ENCODE measurements at regions not wholly inside any gene's neighbourhood (a gene's known extent, or its start where the extent isn't known, plus 50 kb on each side); places are given as distances from the start of the nearest gene placed in this dataset.

DNA sequence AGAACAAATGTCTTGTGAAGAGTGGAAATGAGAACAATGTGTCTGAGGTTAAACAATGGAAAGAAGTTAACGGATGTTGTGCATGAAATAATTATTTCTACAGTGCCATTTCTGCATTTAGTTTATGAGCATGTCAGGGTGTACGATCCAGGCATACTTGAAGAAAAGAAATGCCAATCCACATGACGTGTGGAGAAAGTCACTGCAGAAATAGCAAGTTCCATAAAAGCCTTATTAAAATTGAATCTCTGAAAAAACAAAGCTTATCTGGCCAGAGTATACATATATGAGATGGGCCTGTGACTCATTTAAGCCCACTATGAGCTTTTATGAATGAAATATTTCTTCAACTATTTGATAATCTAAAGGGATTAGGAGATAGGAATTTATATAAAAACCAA is 426.1 kb downstream of the EFNB2 start:
- TF ChIP-seq, protein P1, sequence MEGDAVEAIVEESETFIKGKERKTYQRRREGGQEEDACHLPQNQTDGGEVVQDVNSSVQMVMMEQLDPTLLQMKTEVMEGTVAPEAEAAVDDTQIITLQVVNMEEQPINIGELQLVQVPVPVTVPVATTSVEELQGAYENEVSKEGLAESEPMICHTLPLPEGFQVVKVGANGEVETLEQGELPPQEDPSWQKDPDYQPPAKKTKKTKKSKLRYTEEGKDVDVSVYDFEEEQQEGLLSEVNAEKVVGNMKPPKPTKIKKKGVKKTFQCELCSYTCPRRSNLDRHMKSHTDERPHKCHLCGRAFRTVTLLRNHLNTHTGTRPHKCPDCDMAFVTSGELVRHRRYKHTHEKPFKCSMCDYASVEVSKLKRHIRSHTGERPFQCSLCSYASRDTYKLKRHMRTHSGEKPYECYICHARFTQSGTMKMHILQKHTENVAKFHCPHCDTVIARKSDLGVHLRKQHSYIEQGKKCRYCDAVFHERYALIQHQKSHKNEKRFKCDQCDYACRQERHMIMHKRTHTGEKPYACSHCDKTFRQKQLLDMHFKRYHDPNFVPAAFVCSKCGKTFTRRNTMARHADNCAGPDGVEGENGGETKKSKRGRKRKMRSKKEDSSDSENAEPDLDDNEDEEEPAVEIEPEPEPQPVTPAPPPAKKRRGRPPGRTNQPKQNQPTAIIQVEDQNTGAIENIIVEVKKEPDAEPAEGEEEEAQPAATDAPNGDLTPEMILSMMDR (conservative IDR thresholded peaks at IDR 0.05; ENCODE audit: low read depth, low read length) = no peak
- TF ChIP-seq CHD1 (IDR thresholded peaks at IDR 0.05; ENCODE audit: low read depth, low read length) (no peak), RFX5 (IDR thresholded peaks at IDR 0.05; ENCODE audit: low read depth, low read length) (no peak), SMC3 (IDR thresholded peaks at IDR 0.05; ENCODE audit: low read depth, low read length) (no peak), POLR2A (IDR thresholded peaks at IDR 0.05; ENCODE audit: low read depth, low read length) (no peak), BHLHE40 (IDR thresholded peaks at IDR 0.05; ENCODE audit: low read depth, low read length) (no peak), RAD21 (IDR thresholded peaks at IDR 0.05; ENCODE audit: low read length) (no peak), RCOR1 (IDR thresholded peaks at IDR 0.05; ENCODE audit: insufficient replicate concordance, low read length) (no peak), MAZ (IDR thresholded peaks at IDR 0.05; ENCODE audit: borderline replicate concordance, low read depth, low read length) (no peak), NFE2L2 (IDR thresholded peaks at IDR 0.05; ENCODE audit: low read depth, low read length) (no peak)
- TF ChIP-seq, protein P2, sequence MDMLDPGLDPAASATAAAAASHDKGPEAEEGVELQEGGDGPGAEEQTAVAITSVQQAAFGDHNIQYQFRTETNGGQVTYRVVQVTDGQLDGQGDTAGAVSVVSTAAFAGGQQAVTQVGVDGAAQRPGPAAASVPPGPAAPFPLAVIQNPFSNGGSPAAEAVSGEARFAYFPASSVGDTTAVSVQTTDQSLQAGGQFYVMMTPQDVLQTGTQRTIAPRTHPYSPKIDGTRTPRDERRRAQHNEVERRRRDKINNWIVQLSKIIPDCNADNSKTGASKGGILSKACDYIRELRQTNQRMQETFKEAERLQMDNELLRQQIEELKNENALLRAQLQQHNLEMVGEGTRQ (IDR thresholded peaks at IDR 0.05; ENCODE audit: low read depth, low read length) = no peak

Measured in IMR-90 (cell line).